ENCODE measurements at regions not wholly inside any gene's neighbourhood (a gene's known extent, or its start where the extent isn't known, plus 50 kb on each side); places are given as distances from the start of the nearest gene placed in this dataset.

DNA sequence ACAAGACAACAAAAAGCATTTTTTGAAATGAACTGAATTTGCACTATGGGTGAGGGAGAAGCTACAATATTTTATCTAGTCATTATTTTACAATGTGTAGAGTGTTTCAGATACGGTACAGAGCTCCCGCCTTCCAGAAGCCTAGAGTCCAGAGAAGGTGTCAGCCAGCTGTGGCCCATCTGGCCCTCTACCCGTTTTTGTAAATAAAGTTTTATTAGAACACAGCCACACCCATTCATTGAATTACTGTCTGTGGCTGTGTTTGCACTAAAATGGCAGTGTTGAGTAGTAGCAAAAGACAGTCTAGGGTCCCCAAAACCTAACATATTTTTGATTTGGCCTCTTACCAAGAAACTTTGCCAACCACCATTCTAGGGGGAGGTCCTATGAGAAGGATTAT is 162.0 kb downstream of the JCAD start:
- TF ChIP-seq, protein P1, sequence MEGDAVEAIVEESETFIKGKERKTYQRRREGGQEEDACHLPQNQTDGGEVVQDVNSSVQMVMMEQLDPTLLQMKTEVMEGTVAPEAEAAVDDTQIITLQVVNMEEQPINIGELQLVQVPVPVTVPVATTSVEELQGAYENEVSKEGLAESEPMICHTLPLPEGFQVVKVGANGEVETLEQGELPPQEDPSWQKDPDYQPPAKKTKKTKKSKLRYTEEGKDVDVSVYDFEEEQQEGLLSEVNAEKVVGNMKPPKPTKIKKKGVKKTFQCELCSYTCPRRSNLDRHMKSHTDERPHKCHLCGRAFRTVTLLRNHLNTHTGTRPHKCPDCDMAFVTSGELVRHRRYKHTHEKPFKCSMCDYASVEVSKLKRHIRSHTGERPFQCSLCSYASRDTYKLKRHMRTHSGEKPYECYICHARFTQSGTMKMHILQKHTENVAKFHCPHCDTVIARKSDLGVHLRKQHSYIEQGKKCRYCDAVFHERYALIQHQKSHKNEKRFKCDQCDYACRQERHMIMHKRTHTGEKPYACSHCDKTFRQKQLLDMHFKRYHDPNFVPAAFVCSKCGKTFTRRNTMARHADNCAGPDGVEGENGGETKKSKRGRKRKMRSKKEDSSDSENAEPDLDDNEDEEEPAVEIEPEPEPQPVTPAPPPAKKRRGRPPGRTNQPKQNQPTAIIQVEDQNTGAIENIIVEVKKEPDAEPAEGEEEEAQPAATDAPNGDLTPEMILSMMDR (IDR thresholded peaks at IDR 0.05; ENCODE audit: borderline replicate concordance, extremely low read depth, low read length, poor library complexity, severe bottlenecking) = no peak
- no peak for TF ChIP-seq EZH2 (IDR thresholded peaks at IDR 0.05; ENCODE audit: borderline replicate concordance, low read depth, low read length, severe bottlenecking)

Measured in DND-41 (cell line).